Hematopoietic multipotent progenitor cell treated with erythropoietin and hydrocortisone succinate and interleukin-3 and kit ligand, for 4 days (in vitro differentiated cells): ENCODE measurements at regions not wholly inside any gene's neighbourhood (a gene's known extent, or its start where the extent isn't known, plus 50 kb on each side); places are given as distances from the start of the nearest gene placed in this dataset.
"Not testable (repeated sequence)": the region's sequence is repeated elsewhere in the genome, so short reads cannot be mapped to it uniquely, and the experiment has no call there.

Experiments
- DNase-seq: peaks from one replicate; pipeline ENCODE4 v3.0.0-alpha.2; 2015

GRCh38 chr4:144799486-144799885, 153.5 kb downstream of the HHIP start:
- peak; percentile 27 for DNase-seq

DNA sequence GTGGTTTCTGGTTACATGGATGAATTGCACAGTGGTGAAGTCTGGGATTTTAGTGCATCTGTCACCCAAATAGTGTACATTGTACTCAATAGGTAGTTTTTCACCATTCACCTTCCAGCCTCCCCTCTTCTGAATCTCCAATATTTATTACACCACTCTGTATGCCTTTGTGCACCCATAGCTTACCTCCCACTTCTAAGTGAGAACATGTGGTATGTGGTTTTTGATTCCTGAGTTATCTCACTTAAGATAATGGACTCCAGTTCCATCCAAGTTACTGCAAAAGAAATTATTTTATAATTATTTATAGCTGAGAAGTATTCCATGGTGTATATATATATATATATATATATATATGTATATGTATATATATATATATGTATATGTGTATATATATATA, 155.8 kb downstream of the HHIP start:
- no peak for DNase-seq

DNA sequence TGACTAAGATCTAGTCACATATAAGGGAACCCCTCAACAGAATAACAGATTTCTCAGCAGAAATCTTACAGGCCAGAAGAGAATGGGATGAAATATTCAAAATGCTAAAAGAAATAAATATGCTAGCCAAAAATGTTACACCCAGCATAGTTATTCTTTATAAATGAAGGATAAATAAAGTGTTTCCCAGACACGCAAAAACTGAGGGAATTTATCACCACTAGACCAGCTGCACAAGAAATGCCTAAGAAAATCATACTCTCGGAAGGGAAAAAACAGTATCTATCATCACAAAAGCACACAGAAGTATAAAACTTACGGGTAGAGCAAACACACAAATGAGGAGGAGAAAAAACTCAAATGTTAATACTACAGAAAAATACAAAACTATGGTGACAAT, 162.1 kb downstream of the HHIP start:
- DNase-seq = no peak

- peak; percentile 7 for DNase-seq
These were observed 163.2 kb downstream of the HHIP start for GRCh38 chr4:144809056-144809640.

DNA sequence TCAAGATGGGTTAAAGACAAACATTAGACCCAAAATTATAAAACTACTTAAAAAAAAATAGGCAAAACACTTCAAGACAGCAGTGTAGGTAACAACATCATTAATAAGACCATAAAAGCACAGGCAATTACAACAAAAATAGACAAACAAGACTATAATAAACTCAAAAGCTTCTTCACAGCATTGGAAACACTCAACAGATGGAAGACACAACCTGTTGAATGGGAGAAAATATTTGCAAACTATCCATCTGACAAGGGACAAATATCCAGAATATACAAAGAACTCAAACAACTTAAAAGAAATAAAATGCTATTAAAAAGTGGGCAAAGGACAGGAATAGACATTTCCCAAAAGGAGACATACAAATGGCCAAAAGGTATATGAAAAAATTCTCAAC, 170.7 kb downstream of the HHIP start:
- no peak for DNase-seq

GRCh38 chr4:144817081-144817480, 171.1 kb downstream of the HHIP start:
- DNase-seq = no peak

- DNase-seq = no peak
These were observed 172.2 kb downstream of the HHIP start for GRCh38 chr4:144818136-144818535.

- DNase-seq = no peak
These were observed 173.6 kb downstream of the HHIP start for GRCh38 chr4:144819591-144819990.

GRCh38 chr4:144820011-144820727, 174.2 kb downstream of the HHIP start:
- DNase-seq = no peak

DNA sequence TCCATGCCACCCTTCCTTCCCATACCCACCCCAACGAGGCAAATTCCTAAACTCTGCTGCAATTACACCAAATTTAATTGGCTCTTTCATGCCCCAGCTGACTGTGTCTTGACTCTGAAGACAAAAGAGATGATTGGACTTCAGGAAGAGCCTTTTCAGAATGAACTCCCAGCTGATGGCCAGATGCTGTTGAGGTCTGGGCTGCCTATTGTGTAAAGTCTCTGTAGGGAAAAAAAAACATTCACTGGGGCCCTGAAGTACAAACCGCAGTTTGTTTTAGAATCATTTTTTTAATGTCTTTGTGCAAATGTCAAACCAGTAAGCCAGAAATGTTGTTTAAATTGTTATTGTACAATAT, 174.8 kb downstream of the HHIP start:
- DNase-seq = no peak

DNA sequence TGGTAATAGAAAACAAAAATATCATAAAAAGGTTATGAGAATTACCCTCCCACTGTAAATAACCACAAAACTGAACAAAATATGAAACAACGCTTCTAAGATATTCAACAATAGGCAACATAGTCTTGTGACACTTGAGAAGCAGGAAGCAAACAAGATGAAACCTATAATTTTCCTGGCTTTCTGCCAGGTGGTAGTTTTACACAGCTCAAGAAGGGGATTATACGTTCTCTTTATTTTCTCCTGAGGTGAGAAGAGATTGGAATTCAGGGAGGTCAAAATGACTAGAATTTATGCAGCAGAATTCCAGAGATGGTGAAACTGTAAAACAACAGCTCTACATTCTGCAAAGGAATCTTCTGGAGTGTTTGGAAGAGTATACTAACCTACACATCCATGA, 186.0 kb downstream of the HHIP start:
- DNase-seq = peak; percentile 2

- no peak for DNase-seq
These were observed 199.5 kb downstream of the HHIP start for GRCh38 chr4:144845411-144845810.

GRCh38 chr4:144851948-144852347, 206.0 kb downstream of the HHIP start:
- DNase-seq = no peak

GRCh38 chr4:144861471-144861870, 215.5 kb downstream of the HHIP start:
- no peak for DNase-seq

DNA sequence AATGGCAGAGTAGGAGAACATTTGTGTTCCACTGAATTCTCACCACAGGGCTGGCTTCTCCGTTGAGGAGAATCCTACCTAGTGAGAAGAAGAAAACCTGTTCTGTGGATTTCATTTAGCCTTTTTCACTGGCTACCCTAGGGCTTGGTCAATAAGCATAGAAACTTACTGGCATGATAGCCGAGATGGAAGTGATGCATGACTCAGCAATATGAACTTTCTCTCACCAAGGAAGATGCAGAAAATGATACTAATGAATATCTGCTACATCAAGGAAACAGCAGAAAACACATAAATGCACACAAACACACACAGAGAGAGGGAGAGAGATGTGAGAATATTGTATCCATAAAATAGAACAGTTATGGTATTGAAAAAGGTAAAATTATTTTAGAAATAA, 216.3 kb downstream of the HHIP start:
- no peak for DNase-seq

- DNase-seq = not testable (repeated sequence)
These were observed 218.9 kb downstream of the HHIP start for GRCh38 chr4:144864891-144865290.

GRCh38 chr4:144868309-144868708, 222.4 kb downstream of the HHIP start:
- DNase-seq = no peak

GRCh38 chr4:144872508-144873225, 225.3 kb downstream of the ANAPC10 start:
- no peak for DNase-seq

DNA sequence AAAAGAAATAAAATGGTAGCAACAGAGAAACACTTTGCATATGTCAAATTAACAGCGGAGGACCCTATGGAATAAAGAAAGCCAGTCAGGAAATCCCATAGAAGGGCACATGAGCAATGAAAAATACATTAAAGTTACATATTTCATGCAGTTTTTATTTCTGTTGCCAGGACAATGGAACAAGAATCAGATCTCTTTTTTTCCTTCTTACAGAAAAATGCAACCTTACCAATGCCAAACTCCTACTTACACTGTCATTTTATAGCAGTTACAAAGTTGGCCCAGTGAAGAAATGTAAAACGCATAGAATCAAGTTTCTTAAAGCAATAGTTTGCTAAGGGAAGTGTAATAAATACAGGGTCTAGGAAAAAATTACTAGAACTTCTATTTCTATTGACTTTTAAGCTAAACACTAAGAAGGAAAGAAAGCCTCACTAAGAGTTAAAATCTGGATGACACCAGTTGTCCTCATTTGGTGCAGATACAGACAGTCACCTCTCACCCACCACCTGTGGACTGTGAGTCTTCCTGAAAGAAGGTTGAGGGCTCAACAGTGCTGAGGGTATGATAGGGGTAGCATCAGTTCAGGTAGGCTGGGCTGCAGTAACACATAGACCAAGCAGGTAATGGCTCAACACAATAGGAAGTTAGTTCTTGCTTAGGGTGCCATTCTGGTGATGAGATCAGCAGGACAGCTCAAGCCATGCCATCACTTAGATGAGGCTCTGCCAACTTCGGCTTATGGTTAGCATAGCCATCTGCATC, 224.6 kb downstream of the ANAPC10 start:
- no peak for DNase-seq

DNA sequence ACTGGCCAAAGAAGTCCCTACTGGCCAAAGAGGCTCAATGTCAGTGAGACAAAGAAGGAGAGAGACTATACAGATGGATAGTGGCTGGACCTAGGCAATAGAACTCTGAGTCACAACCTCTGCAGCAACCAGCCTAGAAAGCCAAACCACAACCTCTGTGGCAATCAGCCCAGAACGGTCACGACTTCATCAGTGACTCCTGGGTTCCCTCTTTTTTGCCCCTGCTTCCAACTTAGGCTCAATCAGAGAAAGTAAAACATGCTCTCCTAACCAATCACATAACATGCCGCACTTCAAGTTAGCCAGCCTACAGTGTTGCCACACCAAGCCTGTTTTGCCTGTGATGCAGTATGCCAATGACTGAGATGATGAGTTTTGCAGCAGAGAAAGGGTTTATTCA, 203.4 kb downstream of the ANAPC10 start:
- DNase-seq = peak; percentile 80

GRCh38 chr4:144899393-144899792, 198.6 kb downstream of the ANAPC10 start:
- DNase-seq = no peak

DNA sequence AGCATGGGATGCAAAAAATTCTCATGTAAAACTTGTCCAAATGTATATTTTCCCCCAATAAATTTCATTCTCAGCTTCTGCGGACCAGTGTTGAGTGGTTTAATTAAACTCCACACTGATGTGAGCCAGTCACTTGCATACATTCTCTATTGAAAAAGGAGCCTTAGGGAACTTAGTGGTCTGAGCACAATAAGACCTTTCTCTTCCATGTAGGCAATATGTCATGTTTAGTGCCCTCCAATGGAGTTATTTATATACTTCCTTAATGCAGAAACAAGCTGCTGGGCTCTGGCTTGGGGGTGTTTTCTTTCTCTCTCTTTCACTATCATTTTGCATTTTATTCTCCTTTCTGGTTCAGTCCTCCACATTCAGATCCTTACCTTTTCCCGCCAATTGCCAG, 196.9 kb downstream of the ANAPC10 start:
- peak; percentile 5 for DNase-seq

DNA sequence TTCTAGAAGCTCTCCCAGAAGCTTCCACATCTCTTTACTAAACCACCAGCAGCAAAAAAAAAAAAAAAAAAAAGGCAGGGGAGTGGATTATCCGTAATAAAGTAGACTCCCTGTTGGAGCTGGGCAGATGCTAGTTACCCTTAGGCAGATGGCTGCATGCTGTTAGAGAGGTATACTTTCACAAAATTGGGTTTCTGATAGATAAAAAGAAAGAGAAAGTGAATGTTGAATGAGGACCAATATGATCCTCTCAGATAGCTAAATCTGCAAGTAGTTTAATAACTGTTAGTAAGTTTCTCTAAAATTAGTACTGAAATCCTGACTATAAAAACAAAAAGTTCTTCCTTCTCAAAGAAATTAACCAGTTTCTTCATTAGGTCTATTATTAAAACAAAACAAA, 195.4 kb downstream of the ANAPC10 start:
- DNase-seq = no peak
